ENCODE measurements at regions not wholly inside any gene's neighbourhood (a gene's known extent, or its start where the extent isn't known, plus 50 kb on each side); places are given as distances from the start of the nearest gene placed in this dataset.

- Histone ChIP-seq H3K27me3 (ENCODE audit: insufficient read depth) (no peaks in the 10 kb centered on the region; the same call in 1 of the 2 replicates), H3K9me3 (no peaks in the 10 kb centered on the region), H3K9me2 (no peaks in the 10 kb centered on the region), H3K4me1 (ENCODE audit: control insufficient read depth in 1 of 2, insufficient read depth in 2 of 2, low read depth in 1 of 2, low read length in 1 of 2) (no peaks in the 10 kb centered on the region), H3K27ac (ENCODE audit: low read depth in 2 of 2, low read length in 1 of 2) (no peak overlapping the region), H3K9ac (no peak overlapping the region), H3K4me2 (no peak overlapping the region), H4K20me1 (ENCODE audit: insufficient read depth) (no peaks in the 10 kb centered on the region), H3K79me2 (ENCODE audit: insufficient read depth) (no peaks in the 10 kb centered on the region), H3K4me3 (ENCODE audit: low read depth in 2 of 2, low read length in 1 of 2) (no peak overlapping the region), H3K36me3 (replicated peaks in 1 of 2; ENCODE audit: control insufficient read depth in 1 of 2, insufficient read depth in 2 of 2, low read length in 1 of 2) (no peaks in the 10 kb centered on the region), H3F3A (replicated peaks; ENCODE audit: insufficient read depth) (no peaks in the 10 kb centered on the region), H2AFZ (ENCODE audit: low read depth) (no peak overlapping the region)
- no peak for DNase-seq
- POLR2A ChIA-PET: no interaction called here
- no peak for TF ChIP-seq ZBTB33 (IDR thresholded peaks at IDR 0.05; ENCODE audit: borderline replicate concordance, low read depth)
- no peak for TF ChIP-seq CTCF (IDR thresholded peaks at IDR 0.05)
- no peak for TF ChIP-seq RFX5 (IDR thresholded peaks at IDR 0.05; ENCODE audit: low read length)
- TF ChIP-seq JUND (IDR thresholded peaks at IDR 0.05): no peak
- TF ChIP-seq YY1 (IDR thresholded peaks at IDR 0.05; ENCODE audit: low read depth): no peak
- TF ChIP-seq EZH2phosphoT487 (IDR thresholded peaks at IDR 0.05; ENCODE audit: borderline replicate concordance, low read depth): no peak
- no peak for TF ChIP-seq PBX3 (IDR thresholded peaks at IDR 0.05)
- no peak for TF ChIP-seq RXRA (IDR thresholded peaks at IDR 0.05; ENCODE audit: borderline replicate concordance, low read depth)
- no peak for TF ChIP-seq ELF1 (IDR thresholded peaks at IDR 0.05)
- no peak for TF ChIP-seq TEAD4 (IDR thresholded peaks at IDR 0.05; ENCODE audit: borderline replicate concordance, insufficient read depth)
- no peak for TF ChIP-seq IRF3 (IDR thresholded peaks at IDR 0.05; ENCODE audit: low read depth, low read length)
- TF ChIP-seq TCF12 (IDR thresholded peaks at IDR 0.05): no peak
- TF ChIP-seq REST (IDR thresholded peaks at IDR 0.05; ENCODE audit: low read depth, low read length): no peak
- CTCF ChIA-PET: interaction anchor here (0.7 to 1.8 kb wide), 3 partner anchors 13 to 228 kb away, joined by 3 to 5 read pairs (median 3); no protein-coding TSS in a partner anchor
- 26% methylated on average over 1 of the region's 1 CpG for WGBS (ENCODE audit: low lambda C conversion rate)
Observed at GRCh38 chr6:53428886-53429285, 80.1 kb upstream of the ELOVL5 start.
